BLaER1 (cell line): ENCODE measurements at regions not wholly inside any gene's neighbourhood (a gene's known extent, or its start where the extent isn't known, plus 50 kb on each side); places are given as distances from the start of the nearest gene placed in this dataset.

Experiments
- H3K27ac ChIP-seq: shearing (Covaris generic); formaldehyde crosslinking; 2 replicates; pipeline ENCODE4 v1.8.1; 2022
- H3K27me3 ChIP-seq: shearing (Covaris generic); formaldehyde crosslinking; 2 replicates; pipeline ENCODE4 v1.8.1; 2022
- H3K36me3 ChIP-seq: shearing (Covaris generic); formaldehyde crosslinking; 2 replicates; pipeline ENCODE4 v1.8.1; 2022
- H3K4me1 ChIP-seq: shearing (Covaris generic); formaldehyde crosslinking; 2 replicates; pipeline ENCODE4 v1.8.1; 2022
- H3K4me2 ChIP-seq: shearing (Covaris generic); formaldehyde crosslinking; 2 replicates; pipeline ENCODE4 v1.8.1; 2022
- H3K4me3 ChIP-seq: shearing (Covaris generic); formaldehyde crosslinking; 2 replicates; pipeline ENCODE4 v1.8.1; 2022
- H3K9ac ChIP-seq: shearing (Covaris generic); formaldehyde crosslinking; 2 replicates; pipeline ENCODE4 v1.8.1; 2022
- H3K9me3 ChIP-seq: shearing (Covaris generic); formaldehyde crosslinking; 2 replicates; pipeline ENCODE4 v1.8.1; 2022
- H4K20me1 ChIP-seq: shearing (Covaris generic); formaldehyde crosslinking; 2 replicates; pipeline ENCODE4 v1.8.1; 2022
- Cebpa-rat ChIP-seq: shearing (Covaris generic); IDR thresholded peaks from 2 replicates; pipeline ENCODE4 v1.8.1; 2022

GRCh38 chr12:23039834-23040233 is 414.9 kb downstream of the ETNK1 start:
- Histone ChIP-seq H3K36me3 (no peaks in the 10 kb centered on the region), H3K4me1 (no peaks in the 10 kb centered on the region), H3K9ac (no peak overlapping the region), H4K20me1 (no peaks in the 10 kb centered on the region), H3K27ac (no peak overlapping the region), H3K4me3 (no peak overlapping the region), H3K27me3 (no peaks in the 10 kb centered on the region), H3K4me2 (no peak overlapping the region), H3K9me3 (no peaks in the 10 kb centered on the region)
- no peak for TF ChIP-seq Cebpa-rat

DNA sequence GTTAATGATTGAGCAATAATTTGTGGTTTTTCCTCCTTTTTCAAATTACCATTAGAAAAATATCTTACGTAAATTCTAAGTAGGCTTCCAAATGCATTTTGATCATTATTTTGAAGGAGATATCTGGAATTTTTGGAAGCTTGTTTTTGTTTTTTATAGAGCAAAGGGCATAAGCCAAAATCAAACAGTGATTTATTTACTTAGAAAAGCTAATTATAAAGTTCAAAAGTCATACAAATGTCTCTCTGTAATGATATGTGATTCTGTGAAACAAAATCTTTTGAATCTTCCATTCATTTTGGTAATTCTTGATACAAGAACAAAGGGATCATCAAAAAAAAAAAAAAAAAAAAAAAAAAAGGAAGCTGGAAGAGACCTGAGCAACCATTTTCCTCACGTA is 416.8 kb downstream of the ETNK1 start:
- H3K27ac ChIP-seq = no peak overlapping the region
- no peaks in the 10 kb centered on the region for H4K20me1 ChIP-seq
- no peaks in the 10 kb centered on the region for H3K4me1 ChIP-seq
- no peaks in the 10 kb centered on the region for H3K36me3 ChIP-seq
- H3K27me3 ChIP-seq = no peaks in the 10 kb centered on the region
- H3K4me2 ChIP-seq = no peak overlapping the region
- no peak for TF ChIP-seq Cebpa-rat
- no peak overlapping the region for H3K9ac ChIP-seq
- no peaks in the 10 kb centered on the region for H3K9me3 ChIP-seq
- no peak overlapping the region for H3K4me3 ChIP-seq

DNA sequence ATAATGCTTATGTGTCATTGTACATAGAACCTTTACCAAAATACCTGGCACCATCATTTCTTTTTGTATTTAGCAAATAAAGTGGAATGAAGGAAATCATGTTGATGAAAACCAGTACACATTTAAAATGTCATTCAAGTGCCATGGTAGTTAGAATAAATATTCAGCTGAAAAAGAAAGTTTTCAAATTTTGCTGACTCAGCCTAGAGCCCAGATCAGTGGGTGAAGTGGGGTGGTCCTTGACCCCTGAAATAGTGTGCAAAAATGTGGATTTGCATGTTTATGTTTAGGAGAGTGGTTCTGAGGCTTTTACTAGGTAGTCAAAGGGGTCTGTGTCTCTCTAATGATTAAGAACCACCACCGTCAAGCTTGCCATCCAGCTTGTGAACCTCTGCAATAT is 418.7 kb downstream of the ETNK1 start:
- Histone ChIP-seq H3K27ac (no peak overlapping the region), H3K4me1 (no peaks in the 10 kb centered on the region), H4K20me1 (no peaks in the 10 kb centered on the region), H3K9me3 (no peaks in the 10 kb centered on the region), H3K9ac (no peak overlapping the region), H3K36me3 (no peaks in the 10 kb centered on the region), H3K4me2 (no peak overlapping the region), H3K4me3 (no peak overlapping the region), H3K27me3 (no peaks in the 10 kb centered on the region)
- TF ChIP-seq Cebpa-rat = no peak

DNA sequence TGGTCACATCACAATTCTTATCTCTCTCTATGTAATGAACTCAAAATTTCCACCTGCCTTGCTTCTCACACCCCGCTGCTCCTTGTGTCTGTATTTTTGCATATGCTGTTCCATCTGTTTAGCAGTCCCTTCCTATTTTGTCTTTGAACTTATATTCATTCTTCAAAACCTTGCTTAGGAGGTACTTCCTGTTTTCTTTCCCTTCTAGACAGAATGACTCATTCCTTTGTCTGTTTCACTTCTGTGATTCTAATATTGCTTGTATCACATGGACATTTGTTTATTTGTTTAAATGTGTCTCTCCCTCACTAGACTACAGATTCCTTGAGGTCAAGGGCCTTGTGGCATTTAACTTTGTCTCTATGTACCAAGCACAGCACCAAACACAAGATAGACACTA is 424.2 kb downstream of the ETNK1 start:
- Histone ChIP-seq H3K36me3 (no peaks in the 10 kb centered on the region), H3K27me3 (no peaks in the 10 kb centered on the region), H3K27ac (no peak overlapping the region), H3K4me3 (no peak overlapping the region), H3K9me3 (no peaks in the 10 kb centered on the region), H3K4me2 (no peak overlapping the region), H4K20me1 (no peaks in the 10 kb centered on the region), H3K4me1 (no peaks in the 10 kb centered on the region), H3K9ac (no peak overlapping the region)
- TF ChIP-seq Cebpa-rat = no peak

DNA sequence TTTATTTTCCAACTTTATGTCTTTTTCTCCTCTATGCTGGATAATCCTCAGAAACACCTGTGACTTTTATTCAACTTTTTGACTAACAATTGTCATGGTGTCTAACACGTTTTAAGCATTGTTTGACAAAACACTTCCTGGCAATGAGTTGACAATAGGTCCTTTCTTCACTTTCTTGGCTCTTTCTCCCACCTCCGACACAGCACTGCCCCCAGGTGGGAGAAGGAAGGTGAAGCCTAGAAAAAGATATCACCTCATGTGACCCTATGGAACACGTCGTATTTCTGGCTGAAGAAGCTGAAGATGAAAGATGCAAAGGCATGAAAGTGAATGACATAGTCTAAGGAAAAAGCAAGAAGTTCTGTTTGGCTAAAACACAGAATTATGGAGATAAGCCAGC is 430.0 kb downstream of the ETNK1 start:
- Histone ChIP-seq H3K9ac (no peak overlapping the region), H3K27me3 (no peaks in the 10 kb centered on the region), H3K4me1 (no peaks in the 10 kb centered on the region), H3K27ac (no peak overlapping the region), H3K4me2 (no peak overlapping the region), H3K9me3 (no peaks in the 10 kb centered on the region), H4K20me1 (no peaks in the 10 kb centered on the region), H3K36me3 (no peaks in the 10 kb centered on the region), H3K4me3 (no peak overlapping the region)
- TF ChIP-seq Cebpa-rat = no peak

GRCh38 chr12:23057571-23057970 is 432.6 kb downstream of the ETNK1 start:
- H3K4me1 ChIP-seq = no peaks in the 10 kb centered on the region
- H3K9me3 ChIP-seq = no peaks in the 10 kb centered on the region
- no peak for TF ChIP-seq Cebpa-rat

DNA sequence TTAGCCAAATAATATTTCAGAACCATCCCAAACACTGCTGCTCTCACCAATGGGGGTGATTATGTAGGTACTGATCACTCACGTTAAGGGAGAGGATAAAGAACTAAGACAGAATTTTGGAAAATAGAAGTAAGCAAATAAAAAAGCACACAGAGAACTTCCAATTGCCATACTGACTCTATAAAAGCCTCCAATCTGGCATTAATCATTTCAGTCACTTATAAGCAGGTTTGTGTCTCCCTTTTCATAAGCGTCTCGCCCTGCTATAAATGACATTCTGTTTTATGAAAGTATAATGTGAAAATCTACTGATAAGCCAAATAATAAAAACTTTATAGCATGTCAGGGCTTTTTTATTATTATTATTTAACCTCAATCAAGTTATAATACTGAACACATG is 435.2 kb downstream of the ETNK1 start:
- H3K4me2 ChIP-seq = no peak overlapping the region
- no peak for TF ChIP-seq Cebpa-rat
- H3K9me3 ChIP-seq = no peaks in the 10 kb centered on the region

More at GRCh38 chr12:23057571-23057970, 432.6 kb downstream of the ETNK1 start:
- Histone ChIP-seq H4K20me1 (no peaks in the 10 kb centered on the region), H3K9ac (no peak overlapping the region), H3K4me3 (no peak overlapping the region), H3K36me3 (no peaks in the 10 kb centered on the region), H3K27me3 (no peaks in the 10 kb centered on the region), H3K4me2 (no peak overlapping the region), H3K27ac (no peak overlapping the region)

GRCh38 chr12:23063206-23063605 is 438.2 kb downstream of the ETNK1 start:
- H3K4me1 ChIP-seq = no peaks in the 10 kb centered on the region
- H3K27ac ChIP-seq = no peak overlapping the region
- no peak overlapping the region for H3K4me2 ChIP-seq
- no peak for TF ChIP-seq Cebpa-rat
- H3K9ac ChIP-seq = no peak overlapping the region
- no peaks in the 10 kb centered on the region for H4K20me1 ChIP-seq
- H3K36me3 ChIP-seq = no peaks in the 10 kb centered on the region
- no peak overlapping the region for H3K4me3 ChIP-seq
- H3K9me3 ChIP-seq = no peaks in the 10 kb centered on the region
- no peaks in the 10 kb centered on the region for H3K27me3 ChIP-seq

More for the DNA sequence above, 435.2 kb downstream of the ETNK1 start:
- no peaks in the 10 kb centered on the region for H4K20me1 ChIP-seq
- no peaks in the 10 kb centered on the region for H3K36me3 ChIP-seq
- no peaks in the 10 kb centered on the region for H3K27me3 ChIP-seq
- H3K4me1 ChIP-seq = no peaks in the 10 kb centered on the region
- no peak overlapping the region for H3K27ac ChIP-seq
- H3K9ac ChIP-seq = no peak overlapping the region
- H3K4me3 ChIP-seq = no peak overlapping the region

GRCh38 chr12:23066095-23066494 is 441.1 kb downstream of the ETNK1 start:
- H3K9me3 ChIP-seq = no peaks in the 10 kb centered on the region
- H3K27me3 ChIP-seq = no peaks in the 10 kb centered on the region
- no peaks in the 10 kb centered on the region for H4K20me1 ChIP-seq
- H3K4me2 ChIP-seq = no peak overlapping the region
- no peak overlapping the region for H3K4me3 ChIP-seq
- no peaks in the 10 kb centered on the region for H3K36me3 ChIP-seq
- no peaks in the 10 kb centered on the region for H3K4me1 ChIP-seq
- no peak overlapping the region for H3K9ac ChIP-seq
- no peak overlapping the region for H3K27ac ChIP-seq
- TF ChIP-seq Cebpa-rat = peak; percentile 63; the same call in 1 of the 2 replicates

DNA sequence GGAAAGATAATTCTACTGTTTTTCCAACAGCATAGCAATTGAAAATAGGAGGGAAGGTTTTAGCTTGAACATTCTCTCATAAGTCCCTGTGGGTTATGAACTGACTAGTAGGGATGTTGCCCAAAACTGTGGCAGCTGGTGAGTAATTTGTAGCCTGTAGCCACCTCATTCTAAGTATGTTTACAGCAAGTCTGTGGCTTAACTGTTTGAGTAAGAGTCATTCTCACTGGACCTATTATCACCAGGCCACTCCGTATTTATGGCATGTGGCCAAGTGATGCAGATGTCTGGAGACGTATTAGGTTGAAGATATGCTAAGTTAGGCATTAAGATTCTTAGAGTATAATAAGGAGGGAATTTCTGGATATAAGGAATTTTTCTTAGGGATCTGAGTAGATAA is 458.3 kb downstream of the ETNK1 start:
- Histone ChIP-seq H3K9me3 (no peaks in the 10 kb centered on the region), H4K20me1 (no peaks in the 10 kb centered on the region), H3K9ac (no peak overlapping the region), H3K27me3 (no peaks in the 10 kb centered on the region), H3K4me3 (no peak overlapping the region), H3K36me3 (no peaks in the 10 kb centered on the region), H3K4me1 (no peaks in the 10 kb centered on the region), H3K27ac (no peak overlapping the region), H3K4me2 (no peak overlapping the region)
- no peak for TF ChIP-seq Cebpa-rat

DNA sequence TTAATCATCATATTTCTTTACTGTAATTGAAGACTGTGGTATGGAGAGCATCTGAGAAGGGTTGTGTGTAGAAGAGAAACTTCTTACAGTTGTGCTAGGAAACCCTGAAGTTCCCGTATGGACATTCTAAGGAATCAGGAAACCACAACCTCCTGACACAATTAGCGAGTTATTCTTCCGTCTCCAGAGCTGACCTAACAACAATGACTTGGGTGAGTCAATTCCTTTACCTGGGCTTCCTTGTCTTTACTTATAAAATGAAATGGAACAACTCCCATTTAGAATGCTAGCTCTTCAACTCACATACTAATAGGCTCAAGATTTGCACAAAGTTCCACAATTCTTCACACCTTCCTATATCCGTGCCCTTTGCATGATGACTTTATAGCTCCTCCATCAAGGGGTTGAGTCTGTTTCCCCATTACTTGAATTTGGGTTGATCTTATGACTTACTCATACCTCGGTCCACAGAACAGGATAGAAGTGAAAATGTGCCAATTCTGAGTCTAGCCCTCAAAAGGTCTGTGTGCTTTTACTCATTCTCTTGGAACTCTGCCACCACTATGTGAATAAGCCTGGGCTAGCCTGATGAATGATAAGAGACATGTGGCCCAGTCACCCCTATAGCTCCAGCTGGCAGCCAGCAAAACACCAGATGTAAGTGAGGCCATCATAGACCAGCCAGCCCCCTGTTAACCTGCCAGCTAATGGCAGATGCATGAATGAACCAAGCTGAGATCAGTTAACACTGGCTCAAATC is 459.4 kb downstream of the ETNK1 start:
- Histone ChIP-seq H3K4me1 (no peaks in the 10 kb centered on the region), H3K27me3 (no peaks in the 10 kb centered on the region), H3K36me3 (no peaks in the 10 kb centered on the region), H3K4me3 (no peak overlapping the region), H3K9ac (no peak overlapping the region), H3K9me3 (no peaks in the 10 kb centered on the region), H4K20me1 (no peaks in the 10 kb centered on the region), H3K27ac (no peak overlapping the region), H3K4me2 (no peak overlapping the region)
- TF ChIP-seq Cebpa-rat = no peak
